ENCODE measurements at regions not wholly inside any gene's neighbourhood (a gene's known extent, or its start where the extent isn't known, plus 50 kb on each side); places are given as distances from the start of the nearest gene placed in this dataset.

- TF ChIP-seq CTCF (IDR thresholded peaks at IDR 0.05) (no peak), POLR2A (IDR thresholded peaks at IDR 0.05) (no peak)
Observed at GRCh38 chrX:65407157-65407626, 127.4 kb downstream of the LAS1L start.
